TTC549 (cell line): ENCODE measurements at regions not wholly inside any gene's neighbourhood (a gene's known extent, or its start where the extent isn't known, plus 50 kb on each side); places are given as distances from the start of the nearest gene placed in this dataset.

ENCODE experiments used
- FAIRE-seq: peaks from 2 replicates; lab custom pipeline; 2012; peaks lifted over from hg19 to GRCh38; lab: Jason Lieb, UNC

DNA sequence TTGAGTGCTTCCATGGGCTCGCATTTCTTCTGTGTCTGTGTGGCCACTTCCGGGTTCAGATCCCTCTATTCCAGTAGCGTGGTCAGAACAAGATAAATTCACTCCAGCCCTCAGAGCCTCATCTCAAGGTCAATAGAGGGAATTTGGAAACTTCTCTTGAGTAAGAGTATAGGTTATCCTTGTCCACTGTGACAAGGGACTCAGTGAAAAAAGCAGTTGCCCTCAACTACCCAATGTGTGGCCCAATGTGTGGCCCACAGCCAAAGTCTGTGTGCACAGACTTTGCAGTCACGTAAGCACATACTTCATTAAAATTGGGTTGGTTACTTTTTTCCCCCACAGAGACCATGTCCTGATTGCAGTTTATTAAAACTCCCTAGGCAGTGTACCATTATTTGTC is 305.6 kb upstream of the SEMA6D start:
- FAIRE-seq = no peak

DNA sequence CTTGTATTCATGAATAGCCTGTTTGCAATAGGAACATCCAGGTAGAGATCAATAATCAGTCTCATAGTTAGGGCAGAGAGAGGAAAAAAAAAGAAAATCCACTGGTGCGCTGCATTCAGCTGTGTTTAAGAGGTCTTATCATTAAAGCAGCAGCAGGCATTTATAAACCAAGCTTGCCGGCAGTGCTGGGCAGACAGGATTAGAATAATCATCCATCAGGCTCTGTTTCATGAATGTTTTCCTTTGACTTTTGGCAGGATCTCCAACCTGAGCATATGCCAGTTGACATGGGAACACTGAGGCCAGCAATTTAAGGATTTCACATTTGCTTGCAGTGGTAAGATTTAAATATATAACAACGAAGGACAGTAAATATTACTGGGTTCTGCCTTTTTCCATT is 305.2 kb upstream of the SEMA6D start:
- FAIRE-seq = no peak

DNA sequence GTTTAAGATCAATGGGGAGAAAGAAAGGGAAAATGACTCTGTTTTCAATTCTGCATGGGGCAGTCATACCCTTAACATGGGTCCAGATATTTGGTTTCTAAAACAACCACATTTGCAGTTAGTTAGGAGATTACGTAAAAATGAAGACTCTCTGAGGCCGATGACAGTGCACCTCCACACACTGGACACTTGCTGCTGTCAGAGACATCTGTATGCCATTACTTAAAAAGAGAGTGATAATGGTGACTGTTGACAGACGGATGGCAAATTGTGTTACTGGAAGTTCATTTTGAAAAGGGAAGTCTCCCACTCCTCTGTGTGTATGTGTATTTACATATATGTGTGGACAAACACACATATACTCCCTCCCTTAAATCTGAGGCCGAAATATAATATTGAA is 304.5 kb upstream of the SEMA6D start:
- no peak for FAIRE-seq

DNA sequence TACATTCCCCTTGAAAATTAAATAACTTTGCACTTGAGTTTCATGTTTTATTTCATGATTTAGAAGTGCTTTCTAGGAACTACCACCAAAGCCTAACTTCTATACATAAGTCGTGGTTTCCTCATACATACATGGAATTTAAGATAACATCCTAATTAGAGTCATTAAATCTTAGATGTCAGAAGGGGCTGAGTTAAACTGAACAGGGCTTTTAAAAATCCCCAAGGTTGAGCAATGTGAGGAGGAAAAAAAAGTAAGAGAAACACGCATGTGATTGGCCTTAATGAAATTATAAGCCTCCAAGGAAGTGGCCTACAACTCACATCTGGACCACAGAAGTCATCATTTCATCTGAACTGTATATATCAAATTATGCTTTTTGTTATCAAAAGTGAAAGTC is 303.1 kb upstream of the SEMA6D start:
- FAIRE-seq = no peak

DNA sequence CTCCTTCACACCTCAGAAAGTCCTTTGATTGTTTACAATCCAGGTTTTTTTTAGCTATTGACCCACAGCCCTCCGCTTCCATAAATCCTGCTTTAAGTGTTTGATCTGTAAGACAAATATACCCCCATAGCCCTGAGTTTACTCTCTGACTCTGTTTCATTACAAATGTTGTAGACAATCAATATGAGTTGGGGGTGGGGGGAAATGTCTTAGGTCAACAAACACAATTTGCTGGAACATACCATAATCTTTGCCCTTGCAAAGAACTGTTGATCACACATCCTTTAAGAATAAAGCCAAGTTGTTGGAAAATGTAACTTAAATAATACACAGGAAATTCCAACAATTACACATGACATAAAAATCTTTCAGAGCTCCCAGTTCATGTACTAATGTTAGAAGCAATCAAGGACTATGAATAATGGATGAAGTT is 301.8 kb upstream of the SEMA6D start:
- no peak for FAIRE-seq

DNA sequence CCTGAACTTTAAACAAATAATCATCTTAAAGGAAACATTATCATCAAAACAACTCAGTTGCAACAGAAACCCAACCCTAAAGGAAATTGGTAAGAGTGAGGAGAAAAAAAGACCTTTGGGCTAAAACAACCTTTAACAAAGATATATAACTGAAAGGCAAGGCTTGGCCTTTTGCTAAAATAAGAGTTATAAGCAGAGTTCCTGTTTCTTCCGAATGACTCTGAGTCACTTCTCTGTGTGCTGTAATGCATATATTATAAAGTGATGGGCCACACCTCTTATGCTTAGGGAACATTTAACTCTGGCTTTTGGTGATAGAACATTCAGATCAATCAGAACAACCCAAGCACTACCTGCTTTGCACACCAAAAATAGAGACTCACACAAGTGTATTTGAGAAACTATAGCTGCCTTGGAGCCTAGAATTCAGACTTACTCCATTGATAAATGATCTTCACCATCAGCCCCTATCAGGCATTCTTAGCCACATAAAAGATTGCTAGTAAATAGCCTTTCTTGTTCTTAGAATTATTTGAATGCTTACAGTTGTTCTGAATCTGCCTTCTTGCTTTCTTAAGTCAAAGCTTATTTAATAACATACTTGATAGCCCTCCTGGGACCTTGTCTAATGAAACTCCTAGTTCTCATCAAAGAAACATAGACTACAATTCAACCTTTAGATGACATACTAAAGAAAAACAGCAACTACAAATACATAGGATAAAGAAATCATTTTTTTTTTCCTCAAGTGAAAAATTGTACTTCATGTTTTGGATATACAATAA is 294.2 kb upstream of the SEMA6D start:
- FAIRE-seq = no peak

DNA sequence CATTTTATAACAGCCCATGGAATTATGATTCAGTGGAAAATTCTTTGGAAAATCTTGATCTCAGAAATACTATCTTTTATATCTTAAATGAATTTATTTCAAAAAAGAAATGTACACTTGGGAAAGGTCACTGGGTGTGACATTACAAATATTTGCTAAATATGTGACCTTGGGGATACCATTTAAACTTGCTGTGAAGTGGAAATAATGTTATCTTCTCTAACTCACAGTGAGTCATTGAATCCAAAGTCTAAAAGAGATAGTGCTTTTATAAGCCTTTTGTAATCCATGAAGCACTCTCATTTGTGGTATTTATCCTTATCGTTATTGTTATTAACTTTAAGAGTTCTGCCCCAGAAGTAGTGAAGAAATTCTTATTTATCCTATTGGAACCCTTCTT is 289.8 kb upstream of the SEMA6D start:
- no peak for FAIRE-seq

DNA sequence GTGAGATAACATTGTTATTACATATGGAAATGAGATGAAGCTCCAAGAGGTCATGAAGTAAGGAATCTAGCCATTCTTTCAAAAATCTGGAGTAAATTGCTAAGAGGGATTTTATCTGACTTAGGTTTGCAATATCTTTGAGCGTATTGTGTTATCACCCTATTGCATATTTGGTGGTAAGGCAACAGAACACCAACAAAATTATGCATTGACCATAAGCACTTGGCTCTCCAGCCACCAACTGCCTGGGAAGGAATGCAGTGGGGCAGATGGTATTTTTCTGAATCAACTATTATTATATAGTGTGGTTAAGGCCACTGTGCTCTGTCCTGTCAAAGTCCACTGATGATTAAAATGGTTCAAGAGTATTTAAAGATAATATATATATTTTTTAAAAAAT is 287.9 kb upstream of the SEMA6D start:
- FAIRE-seq = no peak

DNA sequence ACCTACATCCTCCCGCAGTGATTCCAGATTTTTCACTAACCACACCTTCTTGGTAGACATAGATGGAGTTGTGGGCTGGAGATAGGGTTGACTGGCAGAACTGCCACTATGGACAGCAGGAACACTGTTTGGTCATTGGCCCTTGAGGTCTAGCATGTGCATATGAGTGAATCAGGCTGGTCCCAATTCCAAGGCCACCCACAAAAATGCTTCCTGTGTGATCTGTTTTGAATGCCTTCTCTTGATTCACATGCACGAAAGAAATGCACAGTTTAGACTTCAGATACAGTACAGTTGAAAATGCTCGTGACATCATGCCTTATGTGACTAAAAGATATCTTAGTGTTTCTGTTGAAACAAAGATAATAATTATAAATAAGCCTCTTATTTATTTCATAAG is 285.8 kb upstream of the SEMA6D start:
- no peak for FAIRE-seq

DNA sequence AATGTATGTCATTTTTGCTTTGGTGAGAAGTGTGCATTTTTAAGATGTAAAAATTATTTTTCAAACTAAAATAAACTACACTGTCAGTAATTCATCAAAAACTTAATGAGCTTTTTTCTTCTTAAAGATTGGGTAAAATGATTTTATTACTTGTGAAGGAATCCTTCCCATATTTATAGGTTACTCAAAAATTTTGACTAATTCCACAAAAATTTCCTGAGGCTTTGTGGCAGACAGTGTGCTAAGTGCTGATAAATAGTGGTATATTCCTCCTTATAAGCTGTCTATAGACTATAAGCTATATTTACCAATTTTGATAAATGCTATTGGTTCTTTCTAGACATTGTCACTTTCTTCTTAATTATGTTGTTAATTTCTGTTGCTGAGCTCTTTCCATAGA is 284.5 kb upstream of the SEMA6D start:
- FAIRE-seq = no peak

DNA sequence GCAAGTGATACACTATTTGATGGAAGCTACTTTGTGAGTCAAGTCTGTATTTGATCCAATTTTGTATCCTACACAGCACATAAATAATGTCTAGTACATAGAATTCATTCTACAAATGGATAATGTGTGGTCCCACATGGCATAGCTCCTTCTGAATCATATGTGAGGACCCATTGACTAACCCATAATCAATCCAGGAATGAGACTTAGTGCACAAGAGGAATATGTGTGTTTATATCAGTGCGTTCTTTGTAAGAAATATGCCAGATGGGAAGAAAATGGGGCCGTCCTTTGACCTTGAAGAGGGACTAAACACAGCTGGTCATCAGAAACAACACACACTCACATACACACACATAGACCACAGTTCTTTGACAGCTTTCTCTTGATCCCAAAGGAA is 282.7 kb upstream of the SEMA6D start:
- no peak for FAIRE-seq

DNA sequence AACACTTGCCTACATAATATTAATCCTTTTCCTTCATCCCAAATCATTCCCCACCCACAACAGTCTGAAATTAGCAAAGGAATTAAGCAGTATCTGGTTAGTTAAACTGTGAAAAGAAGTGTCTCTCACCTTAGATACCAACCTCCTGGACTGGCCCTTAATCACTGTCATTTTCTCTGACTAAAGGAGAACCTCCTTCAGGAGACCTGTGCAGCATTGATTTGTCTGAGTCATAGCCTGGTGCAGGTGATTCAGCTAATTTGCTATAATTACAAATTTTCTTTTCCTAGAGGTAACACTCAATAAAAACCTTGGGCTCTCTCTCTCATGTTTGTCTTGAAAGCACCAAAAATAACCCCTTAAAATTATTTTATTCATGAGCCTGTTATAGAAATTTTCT is 279.8 kb upstream of the SEMA6D start:
- FAIRE-seq = no peak

DNA sequence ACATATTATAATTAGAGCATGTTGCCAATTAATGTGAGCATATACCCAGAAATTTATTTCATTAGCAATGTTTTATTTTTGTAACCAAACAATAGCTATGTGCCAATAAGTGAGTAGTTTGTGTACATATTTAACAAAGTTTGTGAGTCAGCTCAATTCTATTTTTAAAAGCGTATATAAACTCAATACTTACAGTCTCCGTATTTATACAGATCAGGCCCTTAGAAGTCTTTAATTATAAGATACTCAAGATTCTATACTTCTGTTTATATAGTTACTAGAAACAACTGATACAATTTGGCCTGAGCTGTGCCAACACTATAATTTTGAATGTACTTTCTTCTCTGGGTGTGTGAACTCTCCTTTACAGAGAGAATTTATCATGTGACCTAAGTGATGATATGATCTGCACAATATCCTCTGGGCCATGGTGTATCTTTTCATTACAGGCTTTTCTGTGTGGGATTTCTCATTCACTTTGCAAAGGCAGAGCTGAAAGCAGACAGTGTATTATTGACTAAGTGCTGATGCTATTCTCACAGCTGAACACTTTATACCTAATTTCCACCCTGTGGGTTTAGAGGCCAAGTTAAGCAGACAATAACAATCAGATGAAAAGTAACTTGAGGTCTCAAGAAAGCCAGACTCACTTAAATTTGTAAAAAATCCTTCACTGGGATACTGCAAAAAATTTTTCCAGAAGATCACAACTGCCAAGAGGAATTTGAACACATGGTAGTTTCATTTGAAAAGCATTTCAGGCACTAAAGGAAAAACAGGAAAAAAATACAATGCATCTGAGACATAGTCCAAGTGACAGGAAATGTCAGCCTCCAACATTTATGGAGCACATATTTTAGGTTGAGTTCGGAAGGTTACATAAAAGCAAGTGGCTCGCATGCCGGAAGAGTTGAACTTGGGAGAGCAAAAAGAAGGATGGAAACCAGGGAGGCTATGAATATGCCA is 277.9 kb upstream of the SEMA6D start:
- no peak for FAIRE-seq

DNA sequence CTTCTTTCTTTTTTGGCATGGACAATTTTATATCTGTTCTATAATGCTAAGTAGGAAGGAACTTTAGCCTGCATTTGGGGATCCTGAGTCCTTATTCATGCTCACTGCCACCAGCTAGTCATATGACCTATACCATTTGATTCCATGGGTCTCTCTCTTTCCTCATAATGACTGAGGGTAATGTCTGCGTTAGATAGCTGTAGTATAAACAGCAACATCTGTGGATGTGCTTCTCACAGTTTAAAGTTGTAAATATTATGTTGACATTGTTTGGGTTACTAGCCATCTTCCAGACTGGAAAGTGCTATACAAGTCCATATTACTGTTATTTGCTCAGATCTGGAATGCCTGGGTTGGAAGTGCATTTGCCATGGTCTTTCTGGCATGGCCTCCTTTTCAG is 274.9 kb upstream of the SEMA6D start:
- FAIRE-seq = no peak

DNA sequence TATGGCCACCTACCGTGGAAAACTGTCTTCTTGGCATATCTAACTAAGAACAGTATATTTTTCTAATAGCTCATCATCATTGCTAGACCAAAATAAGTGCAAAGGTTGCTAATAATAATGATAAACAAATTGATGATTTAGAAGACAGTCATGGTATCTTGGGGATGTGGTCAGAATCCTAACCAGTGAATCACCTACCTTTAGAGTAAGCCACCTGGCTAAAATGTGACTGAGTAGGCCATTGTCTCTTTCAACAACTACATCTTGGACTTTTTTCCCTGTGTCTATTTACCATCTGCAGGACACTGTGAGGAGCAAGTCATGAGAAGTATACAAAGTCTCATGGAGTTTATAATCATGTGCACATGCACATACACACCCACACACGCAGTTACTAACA is 273.5 kb upstream of the SEMA6D start:
- no peak for FAIRE-seq

DNA sequence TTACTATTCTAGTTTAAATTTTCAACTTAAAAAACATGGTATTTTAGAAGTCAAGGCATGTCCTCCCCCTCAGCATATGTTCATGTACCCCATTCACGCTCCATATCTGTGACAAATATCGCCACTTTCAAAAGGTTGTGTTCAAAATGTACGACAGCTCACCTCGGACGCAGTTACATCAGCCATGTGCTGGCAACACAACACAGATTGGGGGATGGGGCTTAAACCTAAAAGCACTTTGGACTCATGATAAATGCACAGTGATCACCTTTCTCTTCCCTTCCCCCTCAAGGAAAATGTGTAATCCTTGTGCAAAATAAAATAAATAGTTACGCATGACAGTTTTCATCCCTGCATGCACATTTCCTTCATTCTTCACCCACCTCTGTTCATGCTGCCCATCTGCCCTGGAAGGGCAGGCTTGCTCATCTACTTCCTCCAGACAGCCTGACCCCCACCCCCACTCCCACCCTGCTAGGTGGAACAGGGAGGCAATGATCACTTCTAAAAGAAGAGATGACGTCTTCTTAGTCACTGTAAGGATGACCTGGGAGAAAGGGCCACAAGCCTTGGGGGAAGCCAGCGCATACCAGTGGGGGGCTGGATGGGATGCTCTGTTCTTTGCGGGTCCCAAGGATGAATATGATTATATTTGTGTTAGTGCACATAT is 271.4 kb upstream of the SEMA6D start:
- FAIRE-seq = no peak

DNA sequence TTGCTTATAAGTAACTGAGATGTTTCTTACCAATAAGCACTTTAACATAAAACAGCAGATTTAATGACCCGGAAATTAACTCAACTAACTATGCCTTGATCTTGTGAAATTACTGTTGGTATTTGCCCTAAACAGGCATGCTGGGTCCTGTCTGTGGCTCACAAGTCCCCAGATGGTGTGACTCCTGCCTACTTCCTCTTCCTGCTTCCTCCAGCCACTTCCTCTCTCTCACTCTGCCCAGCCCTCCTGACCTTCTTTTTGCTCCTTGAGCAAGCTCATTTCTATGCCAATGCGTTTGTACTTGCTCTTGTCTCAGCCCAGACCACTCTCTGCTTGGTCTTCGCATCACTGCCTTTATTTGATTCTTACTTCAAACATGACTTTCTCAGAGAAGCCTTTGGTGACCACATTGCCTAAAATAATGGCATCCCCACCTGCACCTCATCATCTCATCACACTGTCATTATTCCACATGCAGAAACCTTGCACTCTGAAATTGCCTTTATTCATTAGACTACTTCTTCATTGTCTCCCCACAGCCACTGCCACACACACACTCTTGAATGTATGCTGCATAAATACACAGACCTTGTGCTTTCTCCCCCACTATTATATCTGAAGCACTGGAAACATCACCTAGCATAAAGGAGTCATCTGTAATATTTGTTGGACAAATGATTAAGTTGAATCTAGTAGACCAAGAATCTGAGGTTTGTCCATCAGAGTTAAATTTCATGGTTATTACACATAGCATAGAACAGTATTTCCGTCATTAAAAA is 256.3 kb upstream of the SEMA6D start:
- no peak for FAIRE-seq

DNA sequence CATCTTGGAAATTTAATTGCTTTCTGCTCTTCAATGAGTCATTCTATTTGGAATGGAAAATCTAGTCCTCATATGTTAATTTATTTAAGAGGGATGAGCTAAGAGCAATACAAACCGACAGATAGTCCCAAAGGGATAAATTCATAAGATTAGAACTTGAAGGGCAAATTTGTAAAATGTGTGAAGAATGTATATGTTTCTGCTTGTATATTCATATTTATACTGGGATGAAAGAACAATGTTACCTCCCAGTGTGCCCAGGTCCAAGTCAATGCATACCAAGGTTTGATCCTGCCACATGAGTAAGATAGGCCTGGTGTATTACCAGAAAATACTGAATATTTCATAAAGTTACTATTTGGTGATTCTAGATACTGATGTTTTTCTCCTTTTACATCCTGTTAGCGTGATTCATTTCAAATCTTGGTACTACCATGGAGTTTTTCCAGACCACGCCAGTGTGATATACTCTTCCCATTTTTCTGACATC is 255.6 kb upstream of the SEMA6D start:
- FAIRE-seq = no peak

DNA sequence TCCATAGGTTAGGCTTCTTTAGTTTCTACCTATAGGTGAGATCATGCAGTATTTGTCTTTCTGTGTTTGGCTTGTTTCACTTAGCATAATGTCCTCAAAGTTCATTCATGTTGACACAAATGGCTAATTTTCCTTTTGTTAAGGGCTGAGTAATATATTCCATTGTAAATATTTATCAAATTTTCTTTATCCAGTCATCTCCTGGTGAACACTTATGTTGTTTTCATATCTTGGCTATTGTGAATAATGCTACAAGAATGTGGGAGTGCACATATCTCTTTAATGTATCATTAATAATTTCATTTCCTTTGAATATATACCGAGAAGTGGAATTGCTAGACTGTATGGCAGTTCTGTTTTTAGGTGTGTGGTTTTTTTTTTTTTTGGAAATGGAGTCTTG is 250.9 kb upstream of the SEMA6D start:
- no peak for FAIRE-seq

DNA sequence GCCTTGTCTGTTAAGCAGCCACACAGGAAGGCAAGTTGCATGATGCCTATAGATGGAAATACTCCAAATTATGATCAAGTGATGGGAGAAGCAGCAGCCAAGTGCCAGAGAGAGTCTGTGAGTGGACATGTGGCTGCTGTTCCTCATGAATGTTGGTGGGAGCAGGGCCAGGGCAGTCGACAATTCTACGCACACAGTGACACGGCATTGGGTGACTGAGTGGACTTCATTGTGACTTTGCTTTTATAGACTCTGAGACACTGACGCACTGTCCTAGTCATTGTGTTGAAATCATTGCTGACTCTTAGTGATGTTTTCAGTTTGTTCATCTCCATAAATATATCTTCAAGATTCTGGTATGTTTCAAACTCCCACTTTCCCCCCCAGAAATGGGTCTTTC is 246.3 kb upstream of the SEMA6D start:
- FAIRE-seq = no peak

DNA sequence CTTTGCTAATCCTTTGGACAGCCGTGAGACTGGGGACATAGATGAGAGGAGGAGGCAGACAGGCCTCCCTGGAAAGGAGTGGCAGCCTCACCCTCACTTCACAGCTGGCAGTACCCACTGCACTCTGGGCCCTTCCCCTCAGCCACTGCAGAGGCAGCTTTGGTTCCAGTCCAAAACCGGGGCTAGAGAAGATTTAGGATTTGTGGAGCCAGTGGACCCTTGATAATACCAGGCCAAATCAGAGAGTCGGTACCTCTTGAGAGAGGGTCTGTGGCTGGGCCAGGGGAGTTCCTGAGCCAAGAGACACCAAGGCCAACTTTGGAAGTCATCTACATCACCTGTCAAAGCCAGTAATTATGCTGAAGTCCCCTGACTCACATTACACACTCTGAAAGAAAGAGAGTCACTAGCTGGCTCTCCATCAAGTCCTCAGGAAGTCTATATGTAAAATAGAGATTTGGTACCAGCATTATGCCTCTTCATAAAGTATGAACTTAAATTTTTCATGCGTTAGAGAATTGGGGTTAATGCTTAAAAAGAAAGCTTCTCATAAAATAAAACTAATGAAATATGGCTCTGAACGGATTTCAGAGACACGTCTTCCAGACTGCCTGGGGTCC is 244.1 kb upstream of the SEMA6D start:
- no peak for FAIRE-seq

DNA sequence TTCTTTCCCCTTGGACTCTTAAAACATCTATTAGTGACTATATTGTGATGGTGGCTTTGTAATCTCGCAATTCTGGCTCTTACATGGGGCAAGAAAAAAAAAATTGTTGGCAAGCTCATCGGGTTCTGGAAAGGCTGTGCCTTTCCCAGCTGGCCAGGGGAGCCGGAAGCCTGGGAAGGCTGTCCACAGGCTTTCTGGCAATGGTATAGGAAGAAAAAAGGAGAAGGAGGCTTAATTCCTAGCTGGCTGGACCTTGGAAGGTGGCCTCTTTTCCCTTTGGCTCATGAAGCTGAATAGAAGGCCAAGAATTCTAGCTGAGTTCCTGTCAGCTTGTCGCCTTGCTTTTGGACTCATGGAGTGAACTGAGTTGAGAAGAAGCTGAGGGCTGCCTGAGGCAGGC is 243.5 kb upstream of the SEMA6D start:
- no peak for FAIRE-seq
